Testis (tissue), 2 donors: ENCODE measurements at regions not wholly inside any gene's neighbourhood (a gene's known extent, or its start where the extent isn't known, plus 50 kb on each side); places are given as distances from the start of the nearest gene placed in this dataset.

ENCODE experiments used
- POLR2A ChIP-seq: fragments of 450-650 bp; IDR thresholded peaks from one replicate; pipeline ENCODE4 v1.6.1; 2017; ENCODE audit warnings: antibody characterized with exemption, mild to moderate bottlenecking, moderate library complexity
- TF ChIP-seq, protein P1 (sequence below), 3 experiments: fragments of 450-650 bp in 2 of 3; fragments of 200-600 bp in 1 of 3; sonication (generic) in 1 of 3; IDR thresholded peaks; one replicate each; pipeline ENCODE4 v1.5.1; 2016 to 2019; ENCODE audit warnings: antibody characterized with exemption in 3 of 3, mild to moderate bottlenecking in 2 of 3, moderate library complexity in 1 of 3

DNA sequence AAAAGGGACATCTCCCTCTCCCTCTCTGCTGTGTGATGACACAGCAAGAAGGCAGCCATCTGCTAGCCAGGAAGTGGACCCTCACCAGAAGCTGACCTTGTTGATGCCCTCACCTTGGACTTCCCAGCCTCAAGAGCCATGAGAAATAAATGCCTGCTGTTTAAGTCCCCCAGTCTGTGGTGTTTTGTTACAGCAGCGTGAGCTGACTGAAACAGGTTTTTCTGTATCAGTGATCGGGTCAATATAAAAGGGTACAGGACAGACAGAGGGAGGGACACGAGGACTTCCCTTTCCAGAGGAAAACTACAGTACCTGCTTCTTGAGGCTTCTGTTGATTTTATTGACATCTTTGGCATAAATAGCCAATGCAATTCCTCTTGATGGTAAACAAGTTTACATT, 510.3 kb upstream of the CHAC2 start:
- TF ChIP-seq, protein P1, sequence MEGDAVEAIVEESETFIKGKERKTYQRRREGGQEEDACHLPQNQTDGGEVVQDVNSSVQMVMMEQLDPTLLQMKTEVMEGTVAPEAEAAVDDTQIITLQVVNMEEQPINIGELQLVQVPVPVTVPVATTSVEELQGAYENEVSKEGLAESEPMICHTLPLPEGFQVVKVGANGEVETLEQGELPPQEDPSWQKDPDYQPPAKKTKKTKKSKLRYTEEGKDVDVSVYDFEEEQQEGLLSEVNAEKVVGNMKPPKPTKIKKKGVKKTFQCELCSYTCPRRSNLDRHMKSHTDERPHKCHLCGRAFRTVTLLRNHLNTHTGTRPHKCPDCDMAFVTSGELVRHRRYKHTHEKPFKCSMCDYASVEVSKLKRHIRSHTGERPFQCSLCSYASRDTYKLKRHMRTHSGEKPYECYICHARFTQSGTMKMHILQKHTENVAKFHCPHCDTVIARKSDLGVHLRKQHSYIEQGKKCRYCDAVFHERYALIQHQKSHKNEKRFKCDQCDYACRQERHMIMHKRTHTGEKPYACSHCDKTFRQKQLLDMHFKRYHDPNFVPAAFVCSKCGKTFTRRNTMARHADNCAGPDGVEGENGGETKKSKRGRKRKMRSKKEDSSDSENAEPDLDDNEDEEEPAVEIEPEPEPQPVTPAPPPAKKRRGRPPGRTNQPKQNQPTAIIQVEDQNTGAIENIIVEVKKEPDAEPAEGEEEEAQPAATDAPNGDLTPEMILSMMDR (IDR thresholded peaks at IDR 0.05): no peak
- no peak for TF ChIP-seq POLR2A
